ENCODE measurements at regions not wholly inside any gene's neighbourhood (a gene's known extent, or its start where the extent isn't known, plus 50 kb on each side); places are given as distances from the start of the nearest gene placed in this dataset.
"Not testable (repeated sequence)": the region's sequence is repeated elsewhere in the genome, so short reads cannot be mapped to it uniquely, and the experiment has no call there.

DNA sequence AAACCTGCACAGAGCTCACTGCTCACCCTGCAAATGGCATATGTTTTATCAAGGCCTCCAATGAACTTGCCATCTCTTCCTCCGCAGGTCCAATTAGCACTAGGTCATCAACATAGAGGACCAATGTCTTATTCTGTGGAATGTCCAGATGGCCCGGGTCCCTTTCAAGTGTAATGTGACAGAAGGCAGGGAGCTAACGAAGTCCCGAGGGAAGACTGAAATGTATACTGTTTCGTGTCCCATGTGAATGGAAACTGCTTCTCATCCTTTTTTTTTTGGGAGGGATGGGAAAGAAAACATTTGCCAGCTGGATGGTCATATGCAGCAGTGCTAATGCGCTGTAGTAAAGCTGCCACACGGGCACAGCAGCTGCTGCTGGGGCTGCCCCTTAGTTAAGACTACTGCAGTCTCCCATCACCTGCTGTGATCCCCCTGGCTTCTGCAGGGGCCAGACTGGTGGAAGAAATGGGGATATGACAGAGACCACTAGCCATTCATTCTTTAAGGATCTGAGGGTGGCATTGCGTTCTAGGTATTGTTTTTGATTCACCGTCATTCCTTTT, 61.7 kb upstream of the CCNY start:
- no peak overlapping the region for H3K4me2 ChIP-seq
- peaks cover 12% of the 10 kb centered on the region for H3K4me1 ChIP-seq
- H3K4me1 Mint-ChIP-seq: peaks cover 24% of the 10 kb centered on the region
- no peak overlapping the region for H3K4me3 Mint-ChIP-seq
- DNase-seq (ENCODE audit: low spot score): no peak
- no peak overlapping the region for H3K4me3 ChIP-seq
- no peaks in the 10 kb centered on the region for H4K20me1 ChIP-seq (ENCODE audit: low read depth)
- H3K36me3 Mint-ChIP-seq: no peaks in the 10 kb centered on the region
- peaks cover 8% of the 10 kb centered on the region for H3K27me3 Mint-ChIP-seq (ENCODE audit: insufficient read depth, low read depth)
- H3K79me2 ChIP-seq (ENCODE audit: low read depth): no peaks in the 10 kb centered on the region
- H3K27ac ChIP-seq: no peak overlapping the region
- no peaks in the 10 kb centered on the region for H3K36me3 ChIP-seq
- H3K9me3 Mint-ChIP-seq: no peaks in the 10 kb centered on the region
- H3K27ac Mint-ChIP-seq: no peak overlapping the region
- H3K9me3 ChIP-seq (ENCODE audit: low read depth): no peaks in the 10 kb centered on the region
- H2AFZ ChIP-seq (replicated peaks): no peak overlapping the region
- TF ChIP-seq EZH2 (IDR thresholded peaks at IDR 0.05) (no peak), EZH2phosphoT487 (IDR thresholded peaks at IDR 0.05) (no peak)
- TF ChIP-seq, protein P1, sequence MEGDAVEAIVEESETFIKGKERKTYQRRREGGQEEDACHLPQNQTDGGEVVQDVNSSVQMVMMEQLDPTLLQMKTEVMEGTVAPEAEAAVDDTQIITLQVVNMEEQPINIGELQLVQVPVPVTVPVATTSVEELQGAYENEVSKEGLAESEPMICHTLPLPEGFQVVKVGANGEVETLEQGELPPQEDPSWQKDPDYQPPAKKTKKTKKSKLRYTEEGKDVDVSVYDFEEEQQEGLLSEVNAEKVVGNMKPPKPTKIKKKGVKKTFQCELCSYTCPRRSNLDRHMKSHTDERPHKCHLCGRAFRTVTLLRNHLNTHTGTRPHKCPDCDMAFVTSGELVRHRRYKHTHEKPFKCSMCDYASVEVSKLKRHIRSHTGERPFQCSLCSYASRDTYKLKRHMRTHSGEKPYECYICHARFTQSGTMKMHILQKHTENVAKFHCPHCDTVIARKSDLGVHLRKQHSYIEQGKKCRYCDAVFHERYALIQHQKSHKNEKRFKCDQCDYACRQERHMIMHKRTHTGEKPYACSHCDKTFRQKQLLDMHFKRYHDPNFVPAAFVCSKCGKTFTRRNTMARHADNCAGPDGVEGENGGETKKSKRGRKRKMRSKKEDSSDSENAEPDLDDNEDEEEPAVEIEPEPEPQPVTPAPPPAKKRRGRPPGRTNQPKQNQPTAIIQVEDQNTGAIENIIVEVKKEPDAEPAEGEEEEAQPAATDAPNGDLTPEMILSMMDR (IDR thresholded peaks at IDR 0.05): no peak
- H3K27me3 ChIP-seq: no peaks in the 10 kb centered on the region
- H3F3A ChIP-seq (ENCODE audit: low read depth): peaks cover 9% of the 10 kb centered on the region
- H3K9ac ChIP-seq: no peak overlapping the region

DNA sequence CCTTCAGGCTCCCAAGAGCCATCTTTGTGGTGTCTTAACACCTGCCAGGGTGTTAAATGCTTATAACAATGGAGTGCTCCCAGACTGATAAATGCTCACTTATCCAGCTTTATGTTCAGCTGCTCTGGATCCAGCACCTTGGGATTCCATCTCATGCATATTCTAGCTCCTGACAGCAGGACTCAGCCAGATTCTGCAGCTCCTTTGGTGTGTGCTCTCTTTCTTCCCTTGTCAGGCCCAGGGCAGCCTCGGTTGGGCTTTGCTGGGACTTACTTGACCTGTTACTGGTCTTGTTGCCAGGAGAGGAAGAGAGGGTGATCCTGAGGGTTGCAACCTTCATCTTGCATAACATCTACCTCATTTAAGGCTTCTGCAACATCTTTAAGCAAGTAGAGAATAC, 59.4 kb upstream of the CCNY start:
- Histone ChIP-seq H3K27me3 (no peaks in the 10 kb centered on the region), H3K4me2 (no peak overlapping the region), H3K79me2 (ENCODE audit: low read depth) (no peaks in the 10 kb centered on the region), H4K20me1 (ENCODE audit: low read depth) (no peaks in the 10 kb centered on the region), H3F3A (ENCODE audit: low read depth) (peaks cover under 1% of the 10 kb centered on the region), H3K4me3 (no peak overlapping the region), H2AFZ (replicated peaks) (no peak overlapping the region), H3K27ac (no peak overlapping the region), H3K9me3 (ENCODE audit: low read depth) (no peaks in the 10 kb centered on the region), H3K36me3 (no peaks in the 10 kb centered on the region), H3K9ac (no peak overlapping the region), H3K4me1 (no peaks in the 10 kb centered on the region)
- peaks cover 8% of the 10 kb centered on the region for H3K4me1 Mint-ChIP-seq
- H3K36me3 Mint-ChIP-seq: no peaks in the 10 kb centered on the region
- no peak overlapping the region for H3K4me3 Mint-ChIP-seq
- peaks cover 4% of the 10 kb centered on the region for H3K9me3 Mint-ChIP-seq
- DNase-seq (ENCODE audit: low spot score): no peak
- H3K27ac Mint-ChIP-seq: no peak overlapping the region
- H3K27me3 Mint-ChIP-seq (ENCODE audit: insufficient read depth, low read depth): peaks cover 8% of the 10 kb centered on the region
- no peak for TF ChIP-seq EZH2phosphoT487 (IDR thresholded peaks at IDR 0.05)

DNA sequence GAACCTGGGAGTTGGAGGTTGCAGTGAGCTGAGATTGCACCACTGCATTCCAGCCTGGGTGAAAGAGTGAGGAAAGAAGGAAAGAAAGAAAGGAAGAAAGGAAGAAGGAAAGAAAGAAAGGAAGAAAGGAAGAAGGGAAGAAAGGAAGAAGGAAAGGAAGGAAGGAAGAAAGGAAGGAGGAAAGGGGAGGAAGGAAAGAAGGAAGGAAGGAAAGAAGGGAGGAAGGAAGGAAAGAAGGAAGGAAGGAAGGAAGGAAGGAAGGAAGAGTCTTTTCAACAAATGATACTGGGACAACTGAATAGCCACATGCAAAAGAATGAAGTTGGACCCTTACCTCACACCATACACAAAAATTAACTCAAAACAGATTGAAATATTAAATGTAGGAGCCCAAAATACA, 56.1 kb upstream of the CCNY start:
- H3K9ac ChIP-seq; H3K4me3 ChIP-seq; H3K36me3 Mint-ChIP-seq; H3K27me3 Mint-ChIP-seq (ENCODE audit: insufficient read depth, low read depth); DNase-seq (ENCODE audit: low spot score); H3K27ac Mint-ChIP-seq; H3K36me3 ChIP-seq; H3K9me3 Mint-ChIP-seq; H2AFZ ChIP-seq (replicated peaks); H3K4me2 ChIP-seq; H3K27ac ChIP-seq; H4K20me1 ChIP-seq (ENCODE audit: low read depth); H3K4me3 Mint-ChIP-seq; H3K4me1 Mint-ChIP-seq; H3K79me2 ChIP-seq (ENCODE audit: low read depth); H3F3A ChIP-seq (ENCODE audit: low read depth); H3K4me1 ChIP-seq; H3K9me3 ChIP-seq (ENCODE audit: low read depth); H3K27me3 ChIP-seq: not testable (repeated sequence)

Data from neural progenitor cell (in vitro differentiated cells).